ENCODE measurements at regions not wholly inside any gene's neighbourhood (a gene's known extent, or its start where the extent isn't known, plus 50 kb on each side); places are given as distances from the start of the nearest gene placed in this dataset.
"Not testable (repeated sequence)": the region's sequence is repeated elsewhere in the genome, so short reads cannot be mapped to it uniquely, and the experiment has no call there.

DNA sequence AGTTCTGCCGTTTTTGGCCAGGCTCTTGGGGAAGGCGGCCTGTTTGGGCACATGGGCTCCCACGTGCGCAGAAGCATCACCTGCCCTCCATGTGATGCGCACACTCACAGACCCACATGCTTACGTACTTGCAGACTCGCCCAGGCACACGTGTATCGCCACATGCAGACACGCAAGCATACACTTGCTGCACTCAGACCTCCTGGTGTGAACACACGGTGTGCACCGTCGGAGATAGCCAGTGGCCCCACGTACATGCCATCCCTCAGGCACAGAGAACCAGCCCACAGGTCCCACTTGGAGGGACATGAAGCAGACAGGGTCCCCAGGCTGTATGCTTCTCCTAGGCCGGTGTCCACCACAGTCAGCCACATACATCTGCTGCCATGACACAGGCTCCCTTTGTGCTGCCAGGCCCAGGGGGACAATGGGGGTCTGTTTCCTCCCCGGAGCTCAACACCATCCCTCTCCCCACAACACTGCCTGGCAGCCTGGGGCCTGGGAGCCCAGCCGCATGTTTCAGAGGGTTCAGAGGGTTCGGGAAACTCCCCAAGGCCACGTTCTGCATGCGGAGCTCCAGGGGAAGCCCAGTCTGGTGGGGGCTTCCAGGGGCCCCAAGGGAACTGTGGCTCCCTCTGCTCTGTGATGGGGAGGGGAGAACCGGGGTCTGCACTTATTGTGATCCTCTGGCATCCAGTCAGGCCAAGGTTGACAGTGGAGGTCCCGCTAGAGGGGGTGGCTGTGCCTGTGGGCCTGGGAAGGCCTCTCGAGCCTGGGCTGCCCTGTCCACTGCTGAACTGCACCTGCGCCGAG lies 208.1 kb upstream of the HAAO start:
- DNase-seq (ENCODE audit: low spot score): no peak
- ChIA-PET POLR2A (ENCODE audit: low non-redundant PET) (no interaction called here), CTCF (no interaction called here)
- no peak for TF ChIP-seq CTCF (conservative IDR thresholded peaks at IDR 0.05; ENCODE audit: low read depth)
- peak overlapping the region; percentile 53 for H3K27ac ChIP-seq

- CTCF ChIA-PET: no interaction called here
- H3K27ac ChIP-seq: peak overlapping the region; percentile 53
- TF ChIP-seq CTCF (conservative IDR thresholded peaks at IDR 0.05; ENCODE audit: low read depth): no peak
- POLR2A ChIA-PET (ENCODE audit: low non-redundant PET): no interaction called here
- DNase-seq (ENCODE audit: low spot score): no peak
These were observed 207.5 kb upstream of the HAAO start for GRCh38 chr2:42999856-43000241.

GRCh38 chr2:42999391-42999841 lies 207.0 kb upstream of the HAAO start:
- peak overlapping the region; percentile 53 for H3K27ac ChIP-seq
- ChIA-PET POLR2A (ENCODE audit: low non-redundant PET) (no interaction called here), CTCF (no interaction called here)
- no peak for DNase-seq (ENCODE audit: low spot score)
- TF ChIP-seq CTCF (conservative IDR thresholded peaks at IDR 0.05; ENCODE audit: low read depth): no peak

DNA sequence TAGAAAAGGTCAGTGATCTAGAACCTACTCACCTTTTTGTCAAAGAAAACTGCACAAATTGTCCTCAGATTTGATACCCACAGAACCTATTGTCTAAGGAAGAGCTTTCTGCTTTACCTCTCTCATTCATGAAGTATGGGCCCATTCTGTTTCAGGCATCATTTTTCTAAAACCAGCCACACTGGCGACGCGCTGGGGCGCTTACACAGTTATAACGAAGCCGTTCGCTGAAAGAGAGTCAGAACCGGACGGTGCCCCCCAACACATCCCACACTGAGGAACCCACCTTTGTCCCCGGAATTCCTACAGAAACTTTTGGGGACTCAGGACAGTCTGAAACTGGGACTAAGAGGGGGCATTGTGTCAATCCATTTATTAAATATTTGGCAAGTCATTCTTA lies 206.3 kb upstream of the HAAO start:
- no peak for DNase-seq (ENCODE audit: low spot score)
- peak overlapping the region; percentile 53; the same call in 1 of the 2 replicates for H3K27ac ChIP-seq
- TF ChIP-seq CTCF (conservative IDR thresholded peaks at IDR 0.05; ENCODE audit: low read depth): no peak
- ChIA-PET CTCF (no interaction called here), POLR2A (ENCODE audit: low non-redundant PET) (no interaction called here)

DNA sequence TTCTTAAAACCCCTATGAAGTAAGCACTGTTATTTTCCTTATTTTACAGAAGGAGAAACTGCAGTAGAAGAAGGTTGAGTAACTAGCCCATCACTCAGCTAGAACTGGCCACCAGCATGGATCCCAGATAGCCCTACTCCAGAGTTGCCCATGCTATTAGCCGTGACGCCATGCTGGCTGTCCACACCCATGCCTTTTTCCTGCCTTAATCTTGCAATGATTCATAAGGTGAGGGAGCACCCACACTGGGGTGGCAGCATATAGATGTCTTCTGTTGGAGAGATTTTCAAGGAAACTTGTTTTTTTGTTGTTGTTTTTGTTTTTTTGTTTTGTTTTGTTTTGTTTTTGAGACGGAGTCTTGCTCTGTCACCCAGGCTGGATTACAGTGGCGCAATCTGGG lies 204.1 kb upstream of the HAAO start:
- POLR2A ChIA-PET (ENCODE audit: low non-redundant PET): no interaction called here
- peak; percentile 34 for DNase-seq (ENCODE audit: low spot score)
- peak overlapping the region; percentile 52 for H3K27ac ChIP-seq
- CTCF ChIA-PET: no interaction called here
- no peak for TF ChIP-seq CTCF (conservative IDR thresholded peaks at IDR 0.05; ENCODE audit: low read depth)

GRCh38 chr2:42995752-42996422 lies 203.5 kb upstream of the HAAO start:
- H3K27ac ChIP-seq: no peak overlapping the region
- DNase-seq (ENCODE audit: low spot score): no peak
- ChIA-PET POLR2A (ENCODE audit: low non-redundant PET) (no interaction called here), CTCF (no interaction called here)
- TF ChIP-seq CTCF (conservative IDR thresholded peaks at IDR 0.05; ENCODE audit: low read depth): no peak

DNA sequence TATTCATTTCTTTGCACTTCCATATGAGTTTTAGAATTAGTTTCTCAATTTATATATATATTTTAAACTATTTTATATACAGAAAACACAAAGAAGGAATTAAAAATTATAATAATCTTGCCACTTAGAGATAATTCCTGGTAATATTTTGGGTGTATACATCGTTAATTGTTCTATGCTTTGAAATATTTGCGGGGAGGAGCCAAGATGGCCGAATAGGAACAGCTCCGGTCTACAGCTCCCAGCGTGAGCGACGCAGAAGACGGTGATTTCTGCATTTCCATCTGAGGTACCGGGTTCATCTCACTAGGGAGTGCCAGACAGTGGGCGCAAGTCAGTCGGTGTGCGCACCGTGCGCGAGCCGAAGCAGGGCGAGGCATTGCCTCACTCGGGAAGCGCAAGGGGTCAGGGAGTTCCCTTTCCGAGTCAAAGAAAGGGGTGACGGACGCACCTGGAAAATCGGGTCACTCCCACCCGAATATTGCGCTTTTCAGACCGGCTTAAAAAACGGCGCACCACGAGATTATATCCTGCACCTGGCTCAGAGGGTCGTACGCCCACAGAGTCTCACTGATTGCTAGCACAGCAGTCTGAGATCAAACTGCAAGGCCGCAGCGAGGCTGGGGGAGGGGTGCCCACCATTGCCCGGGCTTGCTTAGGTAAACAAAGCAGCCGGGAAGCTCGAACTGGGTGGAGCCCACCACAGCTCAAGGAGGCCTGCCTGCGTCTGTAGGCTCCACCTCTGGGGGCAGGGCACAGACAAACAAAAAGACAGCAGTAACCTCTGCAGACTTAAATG lies 197.1 kb upstream of the HAAO start:
- H3K27ac ChIP-seq: peak overlapping the region; percentile 62
- POLR2A ChIA-PET (ENCODE audit: low non-redundant PET); CTCF ChIA-PET; DNase-seq (ENCODE audit: low spot score): not testable (repeated sequence)

GRCh38 chr2:42988055-42988454 lies 195.7 kb upstream of the HAAO start:
- POLR2A ChIA-PET (ENCODE audit: low non-redundant PET); DNase-seq (ENCODE audit: low spot score): not testable (repeated sequence)
- CTCF ChIA-PET: interaction anchor here (0.6 to 1.7 kb wide), 3 partner anchors 10 to 171 kb away, joined by 3 to 6 read pairs (median 5); no protein-coding TSS in a partner anchor
- H3K27ac ChIP-seq: peak overlapping the region; percentile 91

Data from RWPE1 (cell line).